ENCODE measurements at regions not wholly inside any gene's neighbourhood (a gene's known extent, or its start where the extent isn't known, plus 50 kb on each side); places are given as distances from the start of the nearest gene placed in this dataset.
"Not testable (repeated sequence)": the region's sequence is repeated elsewhere in the genome, so short reads cannot be mapped to it uniquely, and the experiment has no call there.

DNA sequence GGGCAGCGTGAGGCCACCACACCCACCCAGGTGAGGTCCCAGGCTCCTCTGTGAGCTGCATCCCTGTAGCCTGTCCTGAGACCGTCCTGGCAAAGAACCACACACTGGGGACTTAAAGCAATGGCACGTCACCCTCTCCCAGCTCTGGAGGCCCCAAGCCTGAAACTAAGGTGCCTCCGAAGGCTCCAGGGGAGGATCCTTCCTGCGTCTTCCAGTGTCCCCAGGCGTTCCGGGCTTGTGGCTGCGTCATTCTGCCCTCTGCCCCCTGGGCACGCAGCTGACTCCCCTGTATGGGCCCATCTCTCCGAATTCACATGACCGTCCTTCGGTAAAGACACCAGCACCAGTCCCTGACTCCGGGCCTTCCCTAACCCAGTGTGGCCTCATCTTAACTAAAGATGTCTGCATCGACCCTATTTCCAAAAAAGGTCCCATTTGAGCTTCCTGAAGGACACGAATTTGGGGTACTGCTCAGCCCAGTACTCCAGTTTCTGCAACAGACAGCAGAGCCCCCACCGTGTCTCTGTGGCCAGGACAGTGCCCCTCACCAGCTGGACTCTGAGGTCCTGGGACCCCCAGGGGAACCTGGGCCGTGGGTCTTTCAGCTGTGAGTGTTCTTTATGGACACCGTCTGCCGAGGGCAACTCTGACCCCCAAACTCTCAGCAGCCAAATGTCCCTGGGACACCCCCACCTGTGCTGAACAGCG is 75.2 kb upstream of the CTDP1 start:
- Histone ChIP-seq H2AFZ (ENCODE audit: low read depth, low read length) (no peak overlapping the region), H3K4me2 (ENCODE audit: low read length) (no peak overlapping the region), H3K27ac (ENCODE audit: low read depth, low read length) (no peak overlapping the region), H3K9me3 (ENCODE audit: insufficient read depth, low read depth, low read length) (no peaks in the 10 kb centered on the region), H3K36me3 (ENCODE audit: insufficient read depth, low read length) (no peaks in the 10 kb centered on the region), H3K4me3 (ENCODE audit: insufficient read depth, low read depth, low read length) (no peak overlapping the region), H3K79me2 (ENCODE audit: insufficient read depth, low read length) (no peaks in the 10 kb centered on the region), H3K4me1 (ENCODE audit: insufficient read depth, low read length) (peaks cover 3% of the 10 kb centered on the region), H3K27me3 (ENCODE audit: insufficient read depth, low read length) (peaks cover 4% of the 10 kb centered on the region), H3K9ac (ENCODE audit: low read length) (no peak overlapping the region), H4K20me1 (ENCODE audit: insufficient read depth, low read length) (no peaks in the 10 kb centered on the region)
- H3K4me1 Mint-ChIP-seq (ENCODE audit: low read depth, unreplicated experiment): peaks cover 4% of the 10 kb centered on the region
- peak overlapping the region; percentile 34 for H3K27ac Mint-ChIP-seq (ENCODE audit: unreplicated experiment)
- DNase-seq (ENCODE audit: low read depth) (no peak), FAIRE-seq (no peak)
- TF ChIP-seq, protein P1, sequence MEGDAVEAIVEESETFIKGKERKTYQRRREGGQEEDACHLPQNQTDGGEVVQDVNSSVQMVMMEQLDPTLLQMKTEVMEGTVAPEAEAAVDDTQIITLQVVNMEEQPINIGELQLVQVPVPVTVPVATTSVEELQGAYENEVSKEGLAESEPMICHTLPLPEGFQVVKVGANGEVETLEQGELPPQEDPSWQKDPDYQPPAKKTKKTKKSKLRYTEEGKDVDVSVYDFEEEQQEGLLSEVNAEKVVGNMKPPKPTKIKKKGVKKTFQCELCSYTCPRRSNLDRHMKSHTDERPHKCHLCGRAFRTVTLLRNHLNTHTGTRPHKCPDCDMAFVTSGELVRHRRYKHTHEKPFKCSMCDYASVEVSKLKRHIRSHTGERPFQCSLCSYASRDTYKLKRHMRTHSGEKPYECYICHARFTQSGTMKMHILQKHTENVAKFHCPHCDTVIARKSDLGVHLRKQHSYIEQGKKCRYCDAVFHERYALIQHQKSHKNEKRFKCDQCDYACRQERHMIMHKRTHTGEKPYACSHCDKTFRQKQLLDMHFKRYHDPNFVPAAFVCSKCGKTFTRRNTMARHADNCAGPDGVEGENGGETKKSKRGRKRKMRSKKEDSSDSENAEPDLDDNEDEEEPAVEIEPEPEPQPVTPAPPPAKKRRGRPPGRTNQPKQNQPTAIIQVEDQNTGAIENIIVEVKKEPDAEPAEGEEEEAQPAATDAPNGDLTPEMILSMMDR (IDR thresholded peaks at IDR 0.05; ENCODE audit: insufficient read depth, low read depth, low read length): no peak
- no peak for TF ChIP-seq EZH2 (IDR thresholded peaks at IDR 0.05; ENCODE audit: insufficient read depth, low read length)
- H3K9me3 Mint-ChIP-seq (ENCODE audit: unreplicated experiment): no peaks in the 10 kb centered on the region
- H3K36me3 Mint-ChIP-seq (ENCODE audit: low read depth, unreplicated experiment): no peaks in the 10 kb centered on the region
- H3K4me3 Mint-ChIP-seq (ENCODE audit: unreplicated experiment): no peak overlapping the region
- H3K27me3 Mint-ChIP-seq (ENCODE audit: low read depth, unreplicated experiment): peaks cover 18% of the 10 kb centered on the region

DNA sequence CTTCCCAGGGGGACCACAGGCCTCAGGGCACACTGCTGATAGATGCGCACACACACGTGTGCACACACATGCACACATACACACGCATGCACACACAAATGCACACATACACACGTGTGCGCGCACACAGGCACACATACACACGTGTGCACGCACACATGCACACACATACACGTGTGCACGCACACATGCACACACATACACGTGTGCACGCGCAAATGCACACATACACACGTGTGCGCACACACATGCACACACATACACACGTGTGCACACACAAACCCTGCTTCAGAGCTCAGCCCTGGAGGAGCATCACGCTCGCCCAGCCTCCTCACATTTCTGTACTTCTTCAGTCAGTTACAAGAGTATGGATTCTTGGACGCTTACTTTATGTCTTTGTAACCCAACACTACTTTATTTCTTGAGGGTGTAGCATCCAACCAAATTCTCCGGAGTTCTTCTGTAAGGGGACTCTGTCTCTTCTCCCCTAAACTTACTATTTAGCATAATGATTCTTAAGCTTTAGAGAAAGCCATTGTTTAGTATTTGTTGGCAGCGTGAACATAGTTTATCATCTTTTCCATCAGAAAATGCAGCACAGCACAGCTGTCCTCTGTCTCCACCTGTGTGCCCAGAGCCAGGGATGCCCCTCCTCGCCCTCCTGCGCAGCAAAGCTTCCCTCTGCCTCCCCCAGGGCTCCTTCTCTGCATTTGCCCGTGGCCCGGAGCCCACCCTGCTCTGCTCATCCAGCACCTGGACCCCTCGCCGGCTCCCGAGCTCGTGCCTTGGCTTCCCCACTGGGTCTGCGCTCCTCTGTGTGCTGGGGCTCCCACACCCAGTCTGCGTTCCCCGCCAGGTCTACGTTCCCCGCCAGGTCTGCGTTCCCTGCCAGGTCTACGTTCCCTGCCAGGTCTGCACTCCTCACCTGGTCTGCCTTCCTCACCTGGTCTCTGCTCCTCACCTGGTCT is 74.4 kb upstream of the CTDP1 start:
- peaks cover 2% of the 10 kb centered on the region for H3K4me1 Mint-ChIP-seq (ENCODE audit: low read depth, unreplicated experiment)
- H3K27ac ChIP-seq (ENCODE audit: low read depth, low read length): no peak overlapping the region
- H3K27ac Mint-ChIP-seq (ENCODE audit: unreplicated experiment): no peak overlapping the region
- no peak for FAIRE-seq
- H3K4me3 Mint-ChIP-seq (ENCODE audit: unreplicated experiment): no peak overlapping the region
- H3K79me2 ChIP-seq (ENCODE audit: insufficient read depth, low read length): no peaks in the 10 kb centered on the region
- H3K4me3 ChIP-seq (ENCODE audit: insufficient read depth, low read depth, low read length): no peak overlapping the region
- TF ChIP-seq EZH2 (IDR thresholded peaks at IDR 0.05; ENCODE audit: insufficient read depth, low read length): no peak
- TF ChIP-seq, protein P1 (IDR thresholded peaks at IDR 0.05; ENCODE audit: insufficient read depth, low read depth, low read length): no peak
- no peaks in the 10 kb centered on the region for H3K9me3 ChIP-seq (ENCODE audit: insufficient read depth, low read depth, low read length)
- H3K27me3 ChIP-seq (ENCODE audit: insufficient read depth, low read length): peaks cover 4% of the 10 kb centered on the region
- no peak overlapping the region for H2AFZ ChIP-seq (ENCODE audit: low read depth, low read length)
- no peak for DNase-seq (ENCODE audit: low read depth)
- H3K4me2 ChIP-seq (ENCODE audit: low read length): no peak overlapping the region
- H3K4me1 ChIP-seq (ENCODE audit: insufficient read depth, low read length): no peaks in the 10 kb centered on the region
- no peaks in the 10 kb centered on the region for H4K20me1 ChIP-seq (ENCODE audit: insufficient read depth, low read length)
- H3K9ac ChIP-seq (ENCODE audit: low read length): no peak overlapping the region
- H3K36me3 Mint-ChIP-seq (ENCODE audit: low read depth, unreplicated experiment): no peaks in the 10 kb centered on the region
- H3K27me3 Mint-ChIP-seq (ENCODE audit: low read depth, unreplicated experiment): peaks cover 18% of the 10 kb centered on the region
- no peaks in the 10 kb centered on the region for H3K9me3 Mint-ChIP-seq (ENCODE audit: unreplicated experiment)
- no peaks in the 10 kb centered on the region for H3K36me3 ChIP-seq (ENCODE audit: insufficient read depth, low read length)

DNA sequence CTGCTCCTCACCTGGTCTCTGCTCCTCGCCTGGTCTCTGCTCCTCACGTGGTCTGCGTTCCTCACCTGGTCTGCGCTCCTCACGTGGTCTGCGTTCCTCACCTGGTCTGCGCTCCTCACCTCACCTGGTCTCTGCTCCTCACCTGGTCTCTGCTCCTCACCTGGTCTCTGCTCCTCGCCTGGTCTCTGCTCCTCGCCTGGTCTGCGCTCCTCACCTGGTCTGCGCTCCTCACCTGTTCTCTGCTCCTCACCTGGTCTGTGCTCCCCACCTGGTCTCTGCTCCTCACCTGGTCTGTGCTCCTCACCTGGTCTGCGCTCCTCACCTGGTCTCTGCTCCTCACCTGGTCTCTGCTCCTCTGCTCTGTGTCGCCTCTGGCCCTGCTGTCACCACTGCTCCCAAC is 73.5 kb upstream of the CTDP1 start:
- H2AFZ ChIP-seq (ENCODE audit: low read depth, low read length); H3K36me3 ChIP-seq (ENCODE audit: insufficient read depth, low read length); H3K27ac Mint-ChIP-seq (ENCODE audit: unreplicated experiment); H3K4me3 Mint-ChIP-seq (ENCODE audit: unreplicated experiment); H3K27me3 ChIP-seq (ENCODE audit: insufficient read depth, low read length); FAIRE-seq; H3K36me3 Mint-ChIP-seq (ENCODE audit: low read depth, unreplicated experiment); H3K79me2 ChIP-seq (ENCODE audit: insufficient read depth, low read length); H3K9me3 Mint-ChIP-seq (ENCODE audit: unreplicated experiment); H4K20me1 ChIP-seq (ENCODE audit: insufficient read depth, low read length); H3K9ac ChIP-seq (ENCODE audit: low read length); H3K27ac ChIP-seq (ENCODE audit: low read depth, low read length); H3K4me1 Mint-ChIP-seq (ENCODE audit: low read depth, unreplicated experiment); H3K4me3 ChIP-seq (ENCODE audit: insufficient read depth, low read depth, low read length); DNase-seq (ENCODE audit: low read depth); H3K4me2 ChIP-seq (ENCODE audit: low read length); H3K9me3 ChIP-seq (ENCODE audit: insufficient read depth, low read depth, low read length); H3K4me1 ChIP-seq (ENCODE audit: insufficient read depth, low read length): not testable (repeated sequence)
- peaks cover 18% of the 10 kb centered on the region for H3K27me3 Mint-ChIP-seq (ENCODE audit: low read depth, unreplicated experiment)

Measured in astrocyte (in vitro differentiated cells and primary cell).